ENCODE measurements at regions not wholly inside any gene's neighbourhood (a gene's known extent, or its start where the extent isn't known, plus 50 kb on each side); places are given as distances from the start of the nearest gene placed in this dataset.

- ChIA-PET CTCF (ENCODE audit: partially characterized antibody) (no interaction called here), POLR2A (ENCODE audit: partially characterized antibody) (no interaction called here)
- Mint-ChIP-seq H3K4me1 (no peaks in the 10 kb centered on the region), H3K36me3 (no peaks in the 10 kb centered on the region), H3K27ac (no peak overlapping the region), H3K27me3 (no peaks in the 10 kb centered on the region), H3K4me3 (no peak overlapping the region), H3K9me3 (peaks cover 3 to 22% (median 12%) of the 10 kb centered on the region in 8 donors)
- intact Hi-C loops (cut with micrococcal nuclease), result no loop called here
- no peak overlapping the region for H3K4me3 ChIP-seq (ENCODE audit: low read length in 2 of 2)
- H3K9me3 ChIP-seq (ENCODE audit: control insufficient read depth in 1 of 2, low read length in 2 of 2), result no peaks in the 10 kb centered on the region
- no peaks in the 10 kb centered on the region for H3K4me1 ChIP-seq (ENCODE audit: insufficient read depth, low read length)
- H3K27ac ChIP-seq (ENCODE audit: low read depth, low read length), result no peak overlapping the region
- no peaks in the 10 kb centered on the region for H3K27me3 ChIP-seq (ENCODE audit: insufficient read depth, low read length)
- no peak for DNase-seq
- H3K36me3 ChIP-seq (ENCODE audit: insufficient read depth, low read length), result no peaks in the 10 kb centered on the region
These were observed 253.3 kb upstream of the TCF4 start for GRCh38 chr18:55841314-55841713.

- H3K4me3 Mint-ChIP-seq, result no peak overlapping the region
- no peak overlapping the region for H3K27ac ChIP-seq (ENCODE audit: low read depth, low read length)
- H3K27ac Mint-ChIP-seq, result no peak overlapping the region
- H3K9me3 ChIP-seq (ENCODE audit: control insufficient read depth in 1 of 2, low read length in 2 of 2), result no peaks in the 10 kb centered on the region
- H3K4me1 ChIP-seq (ENCODE audit: insufficient read depth, low read length), result no peaks in the 10 kb centered on the region
- no peaks in the 10 kb centered on the region for H3K4me1 Mint-ChIP-seq
- CTCF ChIA-PET (ENCODE audit: partially characterized antibody), result no interaction called here
- intact Hi-C loops (cut with micrococcal nuclease), result no loop called here
- H3K36me3 ChIP-seq (ENCODE audit: insufficient read depth, low read length), result no peaks in the 10 kb centered on the region
- no peak for DNase-seq
- H3K27me3 ChIP-seq (ENCODE audit: insufficient read depth, low read length), result no peaks in the 10 kb centered on the region
- H3K36me3 Mint-ChIP-seq, result no peaks in the 10 kb centered on the region
- H3K27me3 Mint-ChIP-seq, result no peaks in the 10 kb centered on the region
- POLR2A ChIA-PET (ENCODE audit: partially characterized antibody), result no interaction called here
- peaks cover 3 to 22% (median 12%) of the 10 kb centered on the region in 8 donors for H3K9me3 Mint-ChIP-seq
- H3K4me3 ChIP-seq (ENCODE audit: low read length in 2 of 2), result no peak overlapping the region
These were observed 252.7 kb upstream of the TCF4 start for GRCh38 chr18:55840601-55841170.

- Histone ChIP-seq H3K27me3 (ENCODE audit: insufficient read depth, low read length) (no peaks in the 10 kb centered on the region), H3K9me3 (ENCODE audit: control insufficient read depth in 1 of 2, low read length in 2 of 2) (no peaks in the 10 kb centered on the region), H3K36me3 (ENCODE audit: insufficient read depth, low read length) (no peaks in the 10 kb centered on the region), H3K4me1 (ENCODE audit: insufficient read depth, low read length) (no peaks in the 10 kb centered on the region), H3K4me3 (ENCODE audit: low read length in 2 of 2) (no peak overlapping the region), H3K27ac (ENCODE audit: low read depth, low read length) (no peak overlapping the region)
- peaks cover 3 to 26% (median 14%) of the 10 kb centered on the region in 8 donors for H3K9me3 Mint-ChIP-seq
- H3K27me3 Mint-ChIP-seq, result no peaks in the 10 kb centered on the region
- ChIA-PET CTCF (ENCODE audit: partially characterized antibody) (no interaction called here), POLR2A (ENCODE audit: partially characterized antibody) (no interaction called here)
- no peaks in the 10 kb centered on the region for H3K36me3 Mint-ChIP-seq
- no peak overlapping the region for H3K4me3 Mint-ChIP-seq
- H3K27ac Mint-ChIP-seq, result no peak overlapping the region
- no peaks in the 10 kb centered on the region for H3K4me1 Mint-ChIP-seq
- DNase-seq, result no peak
- intact Hi-C loops (cut with micrococcal nuclease), result no loop called here
These were observed 251.4 kb upstream of the TCF4 start for GRCh38 chr18:55839343-55839742.

- no peaks in the 10 kb centered on the region for H3K36me3 Mint-ChIP-seq
- H3K27ac Mint-ChIP-seq, result no peak overlapping the region
- no peak for DNase-seq
- ChIA-PET POLR2A (ENCODE audit: partially characterized antibody) (no interaction called here), CTCF (ENCODE audit: partially characterized antibody) (no interaction called here)
- H3K27me3 ChIP-seq (ENCODE audit: insufficient read depth, low read length), result no peaks in the 10 kb centered on the region
- intact Hi-C loops (cut with micrococcal nuclease), result no loop called here
- no peaks in the 10 kb centered on the region for H3K36me3 ChIP-seq (ENCODE audit: insufficient read depth, low read length)
- H3K4me3 ChIP-seq (ENCODE audit: low read length in 2 of 2), result no peak overlapping the region
- no peaks in the 10 kb centered on the region for H3K4me1 ChIP-seq (ENCODE audit: insufficient read depth, low read length)
- no peaks in the 10 kb centered on the region for H3K9me3 ChIP-seq (ENCODE audit: control insufficient read depth in 1 of 2, low read length in 2 of 2)
- H3K27me3 Mint-ChIP-seq, result no peaks in the 10 kb centered on the region
- H3K27ac ChIP-seq (ENCODE audit: low read depth, low read length), result no peak overlapping the region
- H3K4me3 Mint-ChIP-seq, result no peak overlapping the region
- H3K4me1 Mint-ChIP-seq, result no peaks in the 10 kb centered on the region
- peaks cover 3 to 26% (median 15%) of the 10 kb centered on the region in 8 donors for H3K9me3 Mint-ChIP-seq
These were observed 250.8 kb upstream of the TCF4 start for GRCh38 chr18:55838841-55839240.

DNA sequence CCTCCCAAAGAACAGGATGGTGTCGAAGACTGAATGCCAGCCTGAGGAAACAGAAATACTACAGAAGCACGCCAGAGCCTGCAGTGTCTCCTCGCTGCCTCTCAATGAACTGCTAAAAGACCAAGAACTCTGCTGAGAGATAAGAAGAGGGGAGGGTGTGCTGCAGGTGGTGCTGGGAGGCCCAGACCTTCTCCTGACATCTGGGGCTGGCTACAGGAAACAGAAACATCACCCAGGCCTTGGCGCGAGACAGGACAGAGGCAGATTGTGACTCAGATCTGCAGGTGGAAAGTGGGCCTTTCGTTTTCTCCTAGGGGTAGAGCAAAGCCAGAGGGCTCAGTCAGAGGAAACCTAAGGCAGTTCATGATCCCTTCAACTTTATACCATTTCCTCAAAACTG lies 250.3 kb upstream of the TCF4 start:
- no peaks in the 10 kb centered on the region for H3K9me3 ChIP-seq (ENCODE audit: control insufficient read depth in 1 of 2, low read length in 2 of 2)
- H3K4me3 ChIP-seq (ENCODE audit: low read length in 2 of 2), result no peak overlapping the region
- H3K36me3 Mint-ChIP-seq, result no peaks in the 10 kb centered on the region
- H3K27ac Mint-ChIP-seq, result no peak overlapping the region
- no peaks in the 10 kb centered on the region for H3K27me3 Mint-ChIP-seq
- H3K4me3 Mint-ChIP-seq, result no peak overlapping the region
- no peaks in the 10 kb centered on the region for H3K27me3 ChIP-seq (ENCODE audit: insufficient read depth, low read length)
- CTCF ChIA-PET (ENCODE audit: partially characterized antibody), result no interaction called here
- H3K4me1 ChIP-seq (ENCODE audit: insufficient read depth, low read length), result no peaks in the 10 kb centered on the region
- POLR2A ChIA-PET (ENCODE audit: partially characterized antibody), result no interaction called here
- H3K4me1 Mint-ChIP-seq, result no peaks in the 10 kb centered on the region
- intact Hi-C loops (cut with micrococcal nuclease), result no loop called here
- no peak for DNase-seq
- H3K27ac ChIP-seq (ENCODE audit: low read depth, low read length), result no peak overlapping the region
- peaks cover 7 to 31% (median 18%) of the 10 kb centered on the region in 8 donors for H3K9me3 Mint-ChIP-seq
- no peaks in the 10 kb centered on the region for H3K36me3 ChIP-seq (ENCODE audit: insufficient read depth, low read length)

DNA sequence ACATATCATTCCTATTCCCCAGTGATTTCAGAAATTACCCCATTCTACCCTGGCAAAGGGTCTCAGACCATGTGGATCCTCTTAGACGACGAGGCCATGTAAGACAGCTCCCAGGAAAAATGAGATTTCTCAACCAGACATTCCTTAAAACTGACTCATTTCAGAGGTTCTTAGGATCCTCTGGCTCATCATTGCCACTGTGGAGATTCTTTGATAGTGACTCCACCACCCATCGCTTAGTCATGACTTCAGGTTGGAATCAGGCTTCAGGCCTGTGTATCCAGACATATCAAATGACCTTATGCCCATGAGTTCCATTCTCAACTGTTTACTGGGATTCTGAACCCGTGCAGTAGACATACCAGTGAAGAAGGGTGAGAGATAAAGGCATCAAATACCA lies 245.6 kb upstream of the TCF4 start:
- no peaks in the 10 kb centered on the region for H3K27me3 Mint-ChIP-seq
- no peak overlapping the region for H3K4me3 Mint-ChIP-seq
- ChIA-PET POLR2A (ENCODE audit: partially characterized antibody) (no interaction called here), CTCF (ENCODE audit: partially characterized antibody) (no interaction called here)
- H3K9me3 Mint-ChIP-seq, result peaks cover 4 to 27% (median 13%) of the 10 kb centered on the region in 8 donors
- no peak overlapping the region for H3K4me3 ChIP-seq (ENCODE audit: low read length in 2 of 2)
- H3K4me1 ChIP-seq (ENCODE audit: insufficient read depth, low read length), result no peaks in the 10 kb centered on the region
- no peaks in the 10 kb centered on the region for H3K9me3 ChIP-seq (ENCODE audit: control insufficient read depth in 1 of 2, low read length in 2 of 2)
- H3K27me3 ChIP-seq (ENCODE audit: insufficient read depth, low read length), result no peaks in the 10 kb centered on the region
- H3K36me3 Mint-ChIP-seq, result no peaks in the 10 kb centered on the region
- no peak overlapping the region for H3K27ac ChIP-seq (ENCODE audit: low read depth, low read length)
- no peak overlapping the region for H3K27ac Mint-ChIP-seq
- DNase-seq, result no peak
- intact Hi-C loops (cut with micrococcal nuclease), result no loop called here
- no peaks in the 10 kb centered on the region for H3K36me3 ChIP-seq (ENCODE audit: insufficient read depth, low read length)
- no peaks in the 10 kb centered on the region for H3K4me1 Mint-ChIP-seq

- H3K36me3 Mint-ChIP-seq, result no peaks in the 10 kb centered on the region
- Histone ChIP-seq H3K36me3 (ENCODE audit: insufficient read depth, low read length) (no peaks in the 10 kb centered on the region), H3K27me3 (ENCODE audit: insufficient read depth, low read length) (no peaks in the 10 kb centered on the region), H3K4me1 (ENCODE audit: insufficient read depth, low read length) (no peaks in the 10 kb centered on the region), H3K9me3 (ENCODE audit: control insufficient read depth in 1 of 2, low read length in 2 of 2) (no peaks in the 10 kb centered on the region), H3K4me3 (ENCODE audit: low read length in 2 of 2) (no peak overlapping the region), H3K27ac (ENCODE audit: low read depth, low read length) (no peak overlapping the region)
- POLR2A ChIA-PET (ENCODE audit: partially characterized antibody), result no interaction called here
- no peaks in the 10 kb centered on the region for H3K4me1 Mint-ChIP-seq
- intact Hi-C loops (cut with micrococcal nuclease), result no loop called here
- H3K9me3 Mint-ChIP-seq, result peaks cover 0 to 23% (median 12%) of the 10 kb centered on the region in 8 donors
- CTCF ChIA-PET (ENCODE audit: partially characterized antibody), result no interaction called here
- DNase-seq, result no peak
- H3K27ac Mint-ChIP-seq, result no peak overlapping the region
- H3K27me3 Mint-ChIP-seq, result no peaks in the 10 kb centered on the region
- no peak overlapping the region for H3K4me3 Mint-ChIP-seq
These were observed 242.6 kb upstream of the TCF4 start for GRCh38 chr18:55830544-55830943.

GRCh38 chr18:55821219-55821618 lies 233.2 kb upstream of the TCF4 start:
- intact Hi-C loops (cut with micrococcal nuclease), result no loop called here
- Histone ChIP-seq H3K4me1 (ENCODE audit: insufficient read depth, low read length) (no peaks in the 10 kb centered on the region), H3K4me3 (ENCODE audit: low read length in 2 of 2) (no peak overlapping the region), H3K9me3 (ENCODE audit: control insufficient read depth in 1 of 2, low read length in 2 of 2) (no peaks in the 10 kb centered on the region), H3K36me3 (ENCODE audit: insufficient read depth, low read length) (no peaks in the 10 kb centered on the region), H3K27me3 (ENCODE audit: insufficient read depth, low read length) (no peaks in the 10 kb centered on the region), H3K27ac (ENCODE audit: low read depth, low read length) (no peak overlapping the region)
- ChIA-PET POLR2A (ENCODE audit: partially characterized antibody) (no interaction called here), CTCF (ENCODE audit: partially characterized antibody) (no interaction called here)
- no peaks in the 10 kb centered on the region for H3K36me3 Mint-ChIP-seq
- no peak overlapping the region for H3K4me3 Mint-ChIP-seq
- H3K4me1 Mint-ChIP-seq, result no peaks in the 10 kb centered on the region
- H3K27ac Mint-ChIP-seq, result no peak overlapping the region
- peaks cover 0 to 3% (median 0%) of the 10 kb centered on the region in 8 donors for H3K9me3 Mint-ChIP-seq
- no peak for DNase-seq
- no peaks in the 10 kb centered on the region for H3K27me3 Mint-ChIP-seq
